SU-DHL-6 (cell line): ENCODE measurements at regions not wholly inside any gene's neighbourhood (a gene's known extent, or its start where the extent isn't known, plus 50 kb on each side); places are given as distances from the start of the nearest gene placed in this dataset.

Experiments used
- H2AFZ ChIP-seq: fragments of 200-600 bp; sonication (generic); 2 replicates; pipeline ENCODE4 v1.6.1; 2014; ENCODE audit warnings: low read depth, mild to moderate bottlenecking, moderate library complexity, mixed read lengths, antibody characterized with exemption, low read length; ENCODE audit not compliant: severe bottlenecking
- H3F3A ChIP-seq: fragments of 200-600 bp; shearing (Covaris generic); 2 replicates; pipeline ENCODE4 v1.6.0; 2016; ENCODE audit warnings: antibody characterized with exemption, mild to moderate bottlenecking; ENCODE audit not compliant: insufficient read depth
- H3K27ac ChIP-seq: fragments of 200-600 bp; sonication (generic); 2 replicates; pipeline ENCODE4 v1.5.1; 2016; ENCODE audit warnings: low read depth, mild to moderate bottlenecking, low read length, moderate library complexity, mixed read lengths
- H3K27me3 ChIP-seq: fragments of 200-600 bp; sonication (generic), shearing (Covaris generic); 2 replicates; pipeline ENCODE4 v1.6.0; 2014; ENCODE audit warnings: mild to moderate bottlenecking, low read length
- H3K36me3 ChIP-seq: fragments of 200-600 bp; sonication (generic); 2 replicates; pipeline ENCODE4 v1.6.1; 2014; ENCODE audit warnings: mild to moderate bottlenecking, low read length, mixed read lengths
- H3K4me2 ChIP-seq: fragments of 300-600, 200-600 bp; shearing (Covaris generic), sonication (generic); 2 replicates; pipeline ENCODE4 v1.6.0; 2014; ENCODE audit warnings: low read length, low read depth, mild to moderate bottlenecking; ENCODE audit not compliant: poor library complexity, severe bottlenecking
- H3K4me3 ChIP-seq: fragments of 200-600 bp; sonication (generic); 2 replicates; pipeline ENCODE4 v1.5.1; 2014; ENCODE audit warnings: antibody characterized with exemption, low read length, mild to moderate bottlenecking, mixed read lengths; ENCODE audit not compliant: insufficient read depth, poor library complexity, severe bottlenecking
- H3K79me2 ChIP-seq: fragments of 200-600 bp; sonication (generic); 2 replicates; pipeline ENCODE4 v1.6.1; 2014; ENCODE audit warnings: mild to moderate bottlenecking, low read length, moderate library complexity; ENCODE audit not compliant: insufficient read depth
- H3K9ac ChIP-seq: fragments of 200-600 bp; sonication (generic); 2 replicates; pipeline ENCODE4 v1.7.0; 2014; ENCODE audit warnings: mild to moderate bottlenecking, low read length
- H3K9me2 ChIP-seq: fragments of 200-600 bp; sonication (generic); replicated peaks from 2 replicates; pipeline ENCODE4 v1.6.1; 2014; ENCODE audit warnings: low read length; ENCODE audit not compliant: insufficient read depth
- H3K9me3 ChIP-seq: fragments of 200-600 bp; sonication (generic); 2 replicates; pipeline ENCODE4 v1.6.1; 2014; ENCODE audit warnings: low read length, mixed read lengths; ENCODE audit not compliant: insufficient read depth
- H4K20me1 ChIP-seq: fragments of 200-600 bp; sonication (generic); 2 replicates; pipeline ENCODE4 v1.6.1; 2014; ENCODE audit warnings: low read depth, mild to moderate bottlenecking, antibody characterized with exemption, low read length, moderate library complexity, mixed read lengths
- CTCF ChIP-seq: fragments of 200-600 bp; sonication (generic); IDR thresholded peaks from one replicate; pipeline ENCODE4 v1.5.1; 2017; ENCODE audit warnings: antibody characterized with exemption, mild to moderate bottlenecking, low read length, moderate library complexity; ENCODE audit not compliant: insufficient read depth, poor library complexity, severe bottlenecking
- EZH2phosphoT487 ChIP-seq: fragments of 200-600 bp; sonication (generic), shearing (Covaris generic); conservative IDR thresholded peaks from 2 replicates; pipeline ENCODE4 v1.6.1; 2018; ENCODE audit warnings: mild to moderate bottlenecking, antibody characterized with exemption, low read length, moderate library complexity, mixed read lengths

GRCh38 chr4:170949084-170949483, 859.3 kb upstream of the AADAT start:
- no peaks in the 10 kb centered on the region for H3F3A ChIP-seq
- H3K4me3 ChIP-seq = no peak overlapping the region
- no peaks in the 10 kb centered on the region for H3K36me3 ChIP-seq
- H3K4me2 ChIP-seq = no peak overlapping the region
- no peaks in the 10 kb centered on the region for H3K9me2 ChIP-seq
- H2AFZ ChIP-seq = no peak overlapping the region
- H3K9me3 ChIP-seq = no peaks in the 10 kb centered on the region
- H3K9ac ChIP-seq = no peak overlapping the region
- H3K27me3 ChIP-seq = no peaks in the 10 kb centered on the region
- no peaks in the 10 kb centered on the region for H4K20me1 ChIP-seq
- no peak for TF ChIP-seq EZH2phosphoT487
- no peak for TF ChIP-seq CTCF
- H3K27ac ChIP-seq = no peak overlapping the region
- H3K79me2 ChIP-seq = no peaks in the 10 kb centered on the region

- Histone ChIP-seq H3K27me3 (no peaks in the 10 kb centered on the region), H3K4me3 (no peak overlapping the region), H3F3A (no peaks in the 10 kb centered on the region), H3K9me2 (no peaks in the 10 kb centered on the region), H2AFZ (no peak overlapping the region), H4K20me1 (no peaks in the 10 kb centered on the region), H3K4me2 (no peak overlapping the region), H3K27ac (no peak overlapping the region), H3K79me2 (no peaks in the 10 kb centered on the region), H3K9ac (no peak overlapping the region), H3K9me3 (no peaks in the 10 kb centered on the region), H3K36me3 (no peaks in the 10 kb centered on the region)
- TF ChIP-seq EZH2phosphoT487 = no peak
Observed at GRCh38 chr4:170940043-170940724, 850.4 kb upstream of the AADAT start.

GRCh38 chr4:170938588-170938987, 848.8 kb upstream of the AADAT start:
- Histone ChIP-seq H3K9ac (no peak overlapping the region), H3K27ac (no peak overlapping the region), H3K79me2 (no peaks in the 10 kb centered on the region), H2AFZ (no peak overlapping the region), H3K36me3 (no peaks in the 10 kb centered on the region), H3K9me3 (no peaks in the 10 kb centered on the region), H3K9me2 (no peaks in the 10 kb centered on the region), H3K27me3 (no peaks in the 10 kb centered on the region), H3K4me3 (no peak overlapping the region), H3F3A (no peaks in the 10 kb centered on the region), H3K4me2 (no peak overlapping the region), H4K20me1 (no peaks in the 10 kb centered on the region)
- no peak for TF ChIP-seq CTCF

- Histone ChIP-seq H3K27ac (no peak overlapping the region), H3K4me3 (no peak overlapping the region), H3K36me3 (no peaks in the 10 kb centered on the region), H3K9ac (no peak overlapping the region), H3F3A (no peaks in the 10 kb centered on the region), H3K79me2 (no peaks in the 10 kb centered on the region), H4K20me1 (no peaks in the 10 kb centered on the region), H3K27me3 (no peaks in the 10 kb centered on the region), H3K9me2 (no peaks in the 10 kb centered on the region), H2AFZ (no peak overlapping the region), H3K9me3 (no peaks in the 10 kb centered on the region), H3K4me2 (no peak overlapping the region)
- TF ChIP-seq EZH2phosphoT487 (no peak), CTCF (no peak)
Observed at GRCh38 chr4:170931321-170931720, 841.6 kb upstream of the AADAT start.
